ENCODE measurements at regions not wholly inside any gene's neighbourhood (a gene's known extent, or its start where the extent isn't known, plus 50 kb on each side); places are given as distances from the start of the nearest gene placed in this dataset.

- DNase-seq (ENCODE audit: low read depth, low spot score) = no peak
- Histone ChIP-seq H3K9me3 (ENCODE audit: control insufficient read depth, insufficient read depth, low read depth, low read length) (no peaks in the 10 kb centered on the region), H3K4me1 (ENCODE audit: control insufficient read depth, insufficient read depth, low read length) (no peaks in the 10 kb centered on the region), H3K4me3 (ENCODE audit: low read depth in 2 of 2, low read length in 2 of 2) (no peak overlapping the region), H3K27ac (ENCODE audit: low read length) (no peak overlapping the region), H3K36me3 (ENCODE audit: control insufficient read depth, insufficient read depth, low read length) (no peaks in the 10 kb centered on the region), H3K27me3 (ENCODE audit: control insufficient read depth, insufficient read depth, low read length) (no peaks in the 10 kb centered on the region)
- POLR2A ChIA-PET = no interaction called here
- intact Hi-C loops (cut with micrococcal nuclease; ENCODE audit: unreplicated experiment) = no loop called here
- BruUV-seq (replicated peaks) = no TSS peak
- in situ Hi-C loops (cut with HindIII; ENCODE audit: low pct_unique_long_range_greater_than_20kb, low sequenced_read_pairs) = no loop called here
- TF ChIP-seq SIN3A (IDR thresholded peaks at IDR 0.05; ENCODE audit: borderline replicate concordance, insufficient read depth, low read depth, low read length) (no peak), TCF7L2 (IDR thresholded peaks at IDR 0.05; ENCODE audit: low read depth, low read length) (no peak)
- TF ChIP-seq, protein P1, sequence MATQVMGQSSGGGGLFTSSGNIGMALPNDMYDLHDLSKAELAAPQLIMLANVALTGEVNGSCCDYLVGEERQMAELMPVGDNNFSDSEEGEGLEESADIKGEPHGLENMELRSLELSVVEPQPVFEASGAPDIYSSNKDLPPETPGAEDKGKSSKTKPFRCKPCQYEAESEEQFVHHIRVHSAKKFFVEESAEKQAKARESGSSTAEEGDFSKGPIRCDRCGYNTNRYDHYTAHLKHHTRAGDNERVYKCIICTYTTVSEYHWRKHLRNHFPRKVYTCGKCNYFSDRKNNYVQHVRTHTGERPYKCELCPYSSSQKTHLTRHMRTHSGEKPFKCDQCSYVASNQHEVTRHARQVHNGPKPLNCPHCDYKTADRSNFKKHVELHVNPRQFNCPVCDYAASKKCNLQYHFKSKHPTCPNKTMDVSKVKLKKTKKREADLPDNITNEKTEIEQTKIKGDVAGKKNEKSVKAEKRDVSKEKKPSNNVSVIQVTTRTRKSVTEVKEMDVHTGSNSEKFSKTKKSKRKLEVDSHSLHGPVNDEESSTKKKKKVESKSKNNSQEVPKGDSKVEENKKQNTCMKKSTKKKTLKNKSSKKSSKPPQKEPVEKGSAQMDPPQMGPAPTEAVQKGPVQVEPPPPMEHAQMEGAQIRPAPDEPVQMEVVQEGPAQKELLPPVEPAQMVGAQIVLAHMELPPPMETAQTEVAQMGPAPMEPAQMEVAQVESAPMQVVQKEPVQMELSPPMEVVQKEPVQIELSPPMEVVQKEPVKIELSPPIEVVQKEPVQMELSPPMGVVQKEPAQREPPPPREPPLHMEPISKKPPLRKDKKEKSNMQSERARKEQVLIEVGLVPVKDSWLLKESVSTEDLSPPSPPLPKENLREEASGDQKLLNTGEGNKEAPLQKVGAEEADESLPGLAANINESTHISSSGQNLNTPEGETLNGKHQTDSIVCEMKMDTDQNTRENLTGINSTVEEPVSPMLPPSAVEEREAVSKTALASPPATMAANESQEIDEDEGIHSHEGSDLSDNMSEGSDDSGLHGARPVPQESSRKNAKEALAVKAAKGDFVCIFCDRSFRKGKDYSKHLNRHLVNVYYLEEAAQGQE (IDR thresholded peaks at IDR 0.05; ENCODE audit: insufficient read depth in 1 of 2, low read depth in 2 of 2, low read length in 1 of 2) = no peak
- CTCF ChIA-PET = no interaction called here
- ATAC-seq = no peak
These were observed 291.3 kb downstream of the BCL11A start for GRCh38 chr2:60262178-60262577.

DNA sequence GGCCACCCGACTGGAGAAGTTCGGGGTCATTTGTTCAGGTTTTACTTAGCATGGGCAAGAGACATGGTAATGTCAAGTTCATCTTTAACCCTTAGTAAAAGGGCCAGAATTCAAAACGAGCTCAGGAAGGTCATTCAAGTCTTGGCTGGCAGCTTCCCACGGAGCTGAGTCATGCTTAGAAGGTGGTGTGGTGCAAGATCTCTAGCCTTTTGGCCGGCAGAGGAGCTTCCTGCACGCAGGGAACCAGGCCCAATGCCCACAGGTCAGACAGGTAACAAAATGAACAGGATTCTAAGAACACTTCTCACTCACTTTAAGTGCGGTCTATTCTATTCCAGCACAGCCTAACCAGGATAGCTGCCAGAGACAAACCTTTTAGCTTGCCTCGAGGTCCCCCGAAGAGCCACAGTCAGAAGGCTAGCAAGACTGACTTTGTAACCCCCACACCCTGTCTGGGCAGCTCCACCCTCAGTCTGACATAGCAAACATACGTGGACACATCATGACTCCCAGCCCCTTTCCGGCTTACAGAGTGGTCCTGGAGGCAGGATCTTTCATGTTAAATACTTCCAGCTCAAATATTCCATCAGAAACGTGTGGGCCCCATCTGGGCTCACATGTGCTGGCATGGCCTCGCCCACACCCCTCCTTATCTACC, 292.7 kb downstream of the BCL11A start:
- ChIA-PET POLR2A (interaction anchor here (0.6 kb wide), 1 partner anchor 719 kb away, joined by 8 read pairs; no protein-coding TSS in a partner anchor), CTCF (no interaction called here)
- Histone ChIP-seq H3K36me3 (ENCODE audit: control insufficient read depth, insufficient read depth, low read length) (no peaks in the 10 kb centered on the region), H3K27me3 (ENCODE audit: control insufficient read depth, insufficient read depth, low read length) (no peaks in the 10 kb centered on the region), H3K9me3 (ENCODE audit: control insufficient read depth, insufficient read depth, low read depth, low read length) (no peaks in the 10 kb centered on the region), H3K4me1 (ENCODE audit: control insufficient read depth, insufficient read depth, low read length) (no peaks in the 10 kb centered on the region), H3K4me3 (ENCODE audit: low read depth in 2 of 2, low read length in 2 of 2) (no peak overlapping the region), H3K27ac (ENCODE audit: low read length) (no peak overlapping the region)
- intact Hi-C loops (cut with micrococcal nuclease; ENCODE audit: unreplicated experiment) = no loop called here
- no TSS peak for BruUV-seq (replicated peaks)
- in situ Hi-C loops (cut with HindIII; ENCODE audit: low pct_unique_long_range_greater_than_20kb, low sequenced_read_pairs) = no loop called here
- DNase-seq (ENCODE audit: low read depth, low spot score) (no peak), ATAC-seq (no peak)
- TF ChIP-seq SIN3A (IDR thresholded peaks at IDR 0.05; ENCODE audit: borderline replicate concordance, insufficient read depth, low read depth, low read length) (no peak), TCF7L2 (IDR thresholded peaks at IDR 0.05; ENCODE audit: low read depth, low read length) (no peak), POLR2AphosphoS5 (IDR thresholded peaks at IDR 0.05; ENCODE audit: low read depth, low read length) (no peak)
- TF ChIP-seq, protein P2, sequence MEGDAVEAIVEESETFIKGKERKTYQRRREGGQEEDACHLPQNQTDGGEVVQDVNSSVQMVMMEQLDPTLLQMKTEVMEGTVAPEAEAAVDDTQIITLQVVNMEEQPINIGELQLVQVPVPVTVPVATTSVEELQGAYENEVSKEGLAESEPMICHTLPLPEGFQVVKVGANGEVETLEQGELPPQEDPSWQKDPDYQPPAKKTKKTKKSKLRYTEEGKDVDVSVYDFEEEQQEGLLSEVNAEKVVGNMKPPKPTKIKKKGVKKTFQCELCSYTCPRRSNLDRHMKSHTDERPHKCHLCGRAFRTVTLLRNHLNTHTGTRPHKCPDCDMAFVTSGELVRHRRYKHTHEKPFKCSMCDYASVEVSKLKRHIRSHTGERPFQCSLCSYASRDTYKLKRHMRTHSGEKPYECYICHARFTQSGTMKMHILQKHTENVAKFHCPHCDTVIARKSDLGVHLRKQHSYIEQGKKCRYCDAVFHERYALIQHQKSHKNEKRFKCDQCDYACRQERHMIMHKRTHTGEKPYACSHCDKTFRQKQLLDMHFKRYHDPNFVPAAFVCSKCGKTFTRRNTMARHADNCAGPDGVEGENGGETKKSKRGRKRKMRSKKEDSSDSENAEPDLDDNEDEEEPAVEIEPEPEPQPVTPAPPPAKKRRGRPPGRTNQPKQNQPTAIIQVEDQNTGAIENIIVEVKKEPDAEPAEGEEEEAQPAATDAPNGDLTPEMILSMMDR (IDR thresholded peaks at IDR 0.05) = no peak
- TF ChIP-seq, protein P1 (IDR thresholded peaks at IDR 0.05; ENCODE audit: insufficient read depth in 1 of 2, low read depth in 2 of 2, low read length in 1 of 2) = no peak
